ENCODE measurements at regions not wholly inside any gene's neighbourhood (a gene's known extent, or its start where the extent isn't known, plus 50 kb on each side); places are given as distances from the start of the nearest gene placed in this dataset.

- no peak for TF ChIP-seq POLR2A (IDR thresholded peaks at IDR 0.05; ENCODE audit: low read depth, low read length)
- no peak for TF ChIP-seq TAF1 (IDR thresholded peaks at IDR 0.05; ENCODE audit: borderline replicate concordance, low read depth, low read length)
Measured at GRCh38 chr13:21310220-21310619, 133.8 kb downstream of the MRPL57 start.
